Motor neuron (in vitro differentiated cells): ENCODE measurements at regions not wholly inside any gene's neighbourhood (a gene's known extent, or its start where the extent isn't known, plus 50 kb on each side); places are given as distances from the start of the nearest gene placed in this dataset.
"Not testable (repeated sequence)": the region's sequence is repeated elsewhere in the genome, so short reads cannot be mapped to it uniquely, and the experiment has no call there.

Experiments used
- ATAC-seq, 8 experiments: fragments of 200-7000 bp; cut with Tn5 transposase; replicated peaks in 6 of 8; 2 replicates each; pipeline ENCODE4 v1.8.0; 2021; ENCODE audit warnings: mild to moderate bottlenecking in 8 of 8, moderate library complexity in 8 of 8
- H3K27ac ChIP-seq, 2 donors: fragments of 250-450 bp; sonication (Bioruptor Pico); 2 replicates each; pipeline ENCODE4 v1.9.0; 2021; ENCODE audit warnings: antibody characterized with exemption in 2 of 2, mild to moderate bottlenecking in 2 of 2, moderate library complexity in 1 of 2
- H3K4me1 ChIP-seq, 2 donors: fragments of 250-450 bp; sonication (Bioruptor Pico); replicated peaks in 1 of 2; 2 replicates each; pipeline ENCODE4 v1.6.1; 2021; ENCODE audit warnings: antibody characterized with exemption in 2 of 2, mild to moderate bottlenecking in 2 of 2, moderate library complexity in 1 of 2
- H3K4me3 ChIP-seq, 5 donors: fragments of 250-450 bp; sonication (Bioruptor Pico); 2 replicates each; pipeline ENCODE4 v1.9.0; 2021; ENCODE audit warnings: antibody characterized with exemption in 5 of 5, mild to moderate bottlenecking in 5 of 5, moderate library complexity in 4 of 5
- WGBS, 10 experiments: fragments of 450-650 bp; shearing (Covaris generic); methylation state at CpG; one replicate each; pipeline ENCODE4 v1.0.0; 2022; 5-methylcytosine and 5-hydroxymethylcytosine counted together
- in situ Hi-C, 9 experiments: fragments of 400-800 bp; cut with MboI; loops; one replicate each; pipeline ENCODE4 v1.15.0; 2021; ENCODE audit warnings: low sequenced_read_pairs in 9 of 9, low pct_unique_long_range_greater_than_20kb in 2 of 9; ENCODE audit not compliant: unreplicated experiment in 9 of 9

DNA sequence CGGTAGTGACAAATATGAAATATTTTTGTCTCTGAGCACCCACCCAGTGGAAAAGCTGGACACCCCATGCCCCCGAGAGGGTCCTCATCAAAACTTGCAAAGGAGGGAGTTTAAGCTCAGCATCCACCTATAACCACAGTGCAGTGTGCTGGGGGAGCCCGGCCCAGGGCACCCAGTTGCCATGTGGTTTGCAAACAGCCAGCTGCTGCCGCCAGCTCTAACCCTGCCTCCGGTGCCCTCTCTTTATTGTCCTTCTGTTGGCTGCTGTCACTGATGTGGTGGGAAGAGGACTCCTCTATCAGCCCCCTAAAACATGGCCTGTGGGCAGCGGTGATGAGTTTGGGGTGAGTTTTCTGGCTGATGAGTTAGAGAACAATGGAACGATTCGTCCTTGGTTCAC lies 160.9 kb upstream of the MVB12B start:
- Histone ChIP-seq H3K27ac (no peak overlapping the region), H3K4me1 (peaks cover 0 to 5% of the 10 kb centered on the region in 2 donors), H3K4me3 (no peak overlapping the region)
- WGBS, 10 experiments: 48 to 100% (median 85%) methylated on average over 1 to 7 of the region's 8 CpGs; no CpG with 5 or more reads in 2 of the 10 experiments
- no peak for ATAC-seq
- in situ Hi-C loops: no loop called here

DNA sequence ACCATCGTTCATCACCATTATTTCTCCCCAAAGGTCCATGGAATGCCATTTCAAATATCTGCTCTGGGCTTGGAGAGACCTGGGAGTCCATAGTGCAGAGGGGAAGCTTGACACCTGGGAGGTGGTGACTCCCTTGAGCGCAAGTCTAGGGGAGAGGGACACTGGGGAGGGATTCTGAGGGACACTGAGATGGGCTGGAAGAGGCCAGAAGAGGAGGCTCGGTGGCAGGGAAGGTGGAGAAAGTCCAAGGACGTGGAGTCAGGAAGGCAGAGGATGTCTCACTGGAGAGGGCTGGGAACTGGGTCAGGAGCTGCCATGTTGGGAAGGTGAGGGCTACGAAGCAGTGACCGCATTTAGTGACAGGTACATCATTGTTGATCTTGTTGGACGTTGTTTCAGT lies 160.3 kb upstream of the MVB12B start:
- no peak for ATAC-seq
- WGBS, 10 experiments: 18 to 100% (median 57%) methylated on average over 1 to 7 of the region's 7 CpGs; no CpG with 5 or more reads in 1 of the 10 experiments
- in situ Hi-C loops: no loop called here
- no peak overlapping the region for H3K27ac ChIP-seq
- H3K4me3 ChIP-seq: no peak overlapping the region
- peaks cover 0 to 5% of the 10 kb centered on the region in 2 donors for H3K4me1 ChIP-seq

DNA sequence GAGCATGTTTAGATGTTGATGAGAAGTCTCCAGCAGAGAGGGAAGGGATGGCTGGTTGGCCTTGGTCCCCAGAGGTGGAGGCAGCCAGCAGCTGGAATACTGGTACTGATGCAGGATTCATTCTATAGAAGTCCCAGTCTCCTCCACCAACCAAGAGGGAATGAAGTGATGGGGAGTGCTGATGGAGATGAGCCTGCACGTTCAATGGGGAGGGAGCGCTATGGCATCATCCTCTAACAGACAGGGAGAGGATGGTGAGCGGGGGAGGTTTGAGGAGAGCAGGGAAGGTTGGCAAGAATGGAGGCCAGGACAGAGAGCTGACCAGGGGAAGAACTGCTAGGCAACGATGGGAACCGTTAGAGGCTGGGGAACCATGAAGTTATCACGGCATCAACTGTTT lies 159.8 kb upstream of the MVB12B start:
- in situ Hi-C loops: no loop called here
- ATAC-seq: no peak
- Histone ChIP-seq H3K27ac (no peak overlapping the region), H3K4me3 (no peak overlapping the region), H3K4me1 (peaks cover 0 to 5% of the 10 kb centered on the region in 2 donors)
- WGBS, 10 experiments: 38 to 100% (median 81%) methylated on average over 1 to 5 of the region's 6 CpGs; no CpG with 5 or more reads in 1 of the 10 experiments

DNA sequence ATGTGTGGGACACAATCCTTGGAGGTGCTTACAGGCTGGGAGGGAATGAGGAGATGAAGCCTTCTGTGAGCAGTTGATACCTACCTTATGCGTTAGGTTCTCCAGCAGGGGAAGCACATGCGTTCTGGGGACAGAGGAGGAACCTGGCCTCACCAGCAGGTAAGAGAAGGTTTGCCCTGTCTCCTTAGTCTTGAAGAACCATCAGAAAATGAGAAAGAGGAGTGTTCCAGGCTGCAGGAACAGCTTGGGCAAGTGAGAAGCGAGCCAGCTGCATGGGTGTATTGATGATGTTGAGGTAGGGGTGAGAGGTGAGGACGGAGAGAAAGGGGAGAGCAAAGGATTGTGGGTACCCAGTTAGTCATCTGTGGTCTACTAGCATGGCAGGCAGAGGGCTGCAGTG lies 156.9 kb upstream of the MVB12B start:
- no peak overlapping the region for H3K4me3 ChIP-seq
- in situ Hi-C loops: no loop called here
- no peak for ATAC-seq
- H3K4me1 ChIP-seq: peaks cover 0 to 5% of the 10 kb centered on the region in 2 donors
- WGBS, 10 experiments: 35 to 100% (median 67%) methylated on average over 1 to 3 of the region's 4 CpGs; no CpG with 5 or more reads in 5 of the 10 experiments
- no peak overlapping the region for H3K27ac ChIP-seq

DNA sequence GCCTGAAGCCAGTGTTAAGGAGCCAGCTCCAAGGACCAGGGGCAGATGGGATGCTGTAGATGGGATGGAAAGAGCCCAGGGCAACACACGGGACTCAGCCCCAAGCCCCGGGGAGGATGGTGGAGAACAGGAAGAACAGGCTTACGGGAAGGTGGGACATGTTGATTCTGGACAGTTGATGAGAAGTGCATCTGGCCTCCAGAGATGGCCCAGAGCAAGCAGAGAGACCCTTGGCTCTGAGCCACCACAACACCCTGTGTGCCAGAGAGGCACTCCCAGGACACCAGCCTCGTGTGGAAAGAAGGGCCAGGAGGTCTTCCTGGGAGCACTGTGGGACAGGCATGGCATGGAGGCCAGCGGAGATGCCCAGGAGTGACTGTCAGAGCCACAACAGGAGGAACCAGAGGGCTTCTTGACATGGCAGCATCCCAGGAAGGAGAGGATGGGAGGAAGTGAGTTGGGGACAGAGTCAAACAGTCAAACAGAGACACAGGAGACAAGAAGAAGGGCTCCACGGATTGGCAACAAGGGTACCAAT lies 156.3 kb upstream of the MVB12B start:
- no peak for ATAC-seq

DNA sequence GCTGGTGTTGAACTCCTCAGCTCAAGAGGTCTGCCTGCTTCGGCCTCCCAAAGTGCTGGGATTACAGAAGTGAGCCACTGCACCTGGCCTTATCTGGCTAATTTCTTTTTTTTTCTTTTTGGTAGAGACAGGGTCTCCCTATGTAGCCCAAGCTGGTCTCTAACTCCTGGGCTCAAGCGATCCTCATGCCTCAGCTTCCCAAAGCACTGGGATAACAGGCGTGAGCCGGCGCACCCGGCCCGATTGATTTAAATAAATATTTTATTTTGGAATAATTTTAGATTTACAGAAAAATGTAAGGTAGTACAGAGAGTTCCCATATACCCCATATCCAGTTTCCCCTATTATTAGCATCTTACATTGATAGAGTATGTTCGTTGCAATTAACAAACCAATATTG lies 155.0 kb upstream of the MVB12B start:
- Histone ChIP-seq H3K27ac (no peak overlapping the region), H3K4me1 (peaks cover 0 to 5% of the 10 kb centered on the region in 2 donors), H3K4me3 (no peak overlapping the region)
- WGBS, 10 experiments: 64 to 100% (median 83%) methylated on average over 1 to 8 of the region's 8 CpGs
- ATAC-seq: no peak
- in situ Hi-C loops: no loop called here

More for the DNA sequence above, 156.3 kb upstream of the MVB12B start:
- in situ Hi-C loops: no loop called here
- no peak overlapping the region for H3K4me3 ChIP-seq
- H3K27ac ChIP-seq: no peak overlapping the region
- 5 to 75% (median 53%) methylated on average over 2 to 6 of the region's 6 CpGs; no CpG with 5 or more reads in 5 of the 10 experiments for WGBS, 10 experiments
- H3K4me1 ChIP-seq: peaks cover 0 to 5% of the 10 kb centered on the region in 2 donors

DNA sequence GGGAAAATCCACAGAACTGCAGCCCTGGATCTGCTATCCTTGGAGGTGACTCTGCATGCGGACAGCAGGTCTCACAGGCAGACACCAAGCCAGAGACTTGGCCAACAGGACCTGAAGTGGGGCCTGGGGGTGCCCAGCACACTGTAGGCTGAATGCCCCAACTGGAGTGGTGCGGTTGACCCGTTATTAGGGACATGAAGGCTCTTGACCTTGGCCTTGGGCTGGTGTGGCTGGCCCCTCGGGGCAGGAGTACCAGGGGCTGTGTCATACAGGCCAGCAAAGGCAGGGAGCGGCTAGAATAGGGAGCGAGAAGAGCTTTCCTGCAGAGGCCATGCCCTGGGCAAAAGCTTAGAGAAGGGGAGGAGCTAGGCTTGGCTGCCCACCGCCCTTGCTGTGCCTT lies 153.2 kb upstream of the MVB12B start:
- in situ Hi-C loops: no loop called here
- no peaks in the 10 kb centered on the region for H3K4me1 ChIP-seq
- H3K27ac ChIP-seq: no peak overlapping the region
- no peak for ATAC-seq
- no peak overlapping the region for H3K4me3 ChIP-seq
- WGBS, 10 experiments: 0 to 87% (median 53%) methylated on average over 1 to 6 of the region's 7 CpGs; no CpG with 5 or more reads in 4 of the 10 experiments

DNA sequence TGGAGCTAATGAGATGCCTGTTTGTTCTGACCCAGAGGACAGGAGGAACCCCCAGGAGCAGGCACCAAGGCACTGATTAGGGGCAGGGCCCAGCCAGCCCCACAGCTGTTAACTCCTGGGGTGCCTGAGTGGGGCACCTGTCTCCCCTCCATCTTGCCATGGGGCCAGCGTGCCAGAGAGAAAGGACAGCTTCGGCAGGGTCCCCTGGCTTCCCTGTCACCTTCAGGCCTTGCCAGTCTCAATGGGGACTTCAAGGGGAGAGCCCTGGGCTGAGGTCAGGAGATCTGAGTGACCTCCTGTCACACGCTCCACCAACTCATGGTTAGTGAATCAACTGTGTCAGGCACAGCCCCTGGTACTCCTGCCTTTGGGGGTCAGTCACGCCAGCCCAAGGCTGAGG lies 152.7 kb upstream of the MVB12B start:
- Histone ChIP-seq H3K27ac (no peak overlapping the region), H3K4me1 (no peaks in the 10 kb centered on the region), H3K4me3 (no peak overlapping the region)
- WGBS, 10 experiments: 52 to 71% methylated on average over 1 to 3 of the region's 4 CpGs; no CpG with 5 or more reads in 8 of the 10 experiments
- in situ Hi-C loops: no loop called here
- ATAC-seq: no peak

DNA sequence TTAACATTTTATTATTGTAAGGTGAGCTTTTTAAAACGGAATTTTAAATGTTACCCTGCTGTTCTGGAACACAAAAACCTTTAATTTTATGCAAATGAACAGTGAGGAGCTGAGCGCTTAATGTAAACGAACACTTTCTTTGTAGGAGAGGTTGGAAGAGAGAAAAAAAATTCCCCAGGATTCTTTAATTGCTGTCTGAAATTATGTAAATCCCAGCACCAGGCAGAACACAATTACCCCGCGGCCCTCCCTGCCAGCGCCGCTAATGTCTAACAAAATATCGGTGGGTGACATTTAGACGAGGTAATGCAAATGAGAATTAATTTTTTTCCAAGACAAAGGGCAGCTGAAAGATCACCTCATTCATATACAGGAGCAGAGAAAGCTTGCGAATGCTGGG lies 143.4 kb upstream of the MVB12B start:
- no peak for ATAC-seq
- no peak overlapping the region for H3K4me3 ChIP-seq
- in situ Hi-C loops: no loop called here
- 0 to 77% (median 50%) methylated on average over 2 to 10 of the region's 10 CpGs for WGBS, 10 experiments
- no peaks in the 10 kb centered on the region for H3K4me1 ChIP-seq
- no peak overlapping the region for H3K27ac ChIP-seq

DNA sequence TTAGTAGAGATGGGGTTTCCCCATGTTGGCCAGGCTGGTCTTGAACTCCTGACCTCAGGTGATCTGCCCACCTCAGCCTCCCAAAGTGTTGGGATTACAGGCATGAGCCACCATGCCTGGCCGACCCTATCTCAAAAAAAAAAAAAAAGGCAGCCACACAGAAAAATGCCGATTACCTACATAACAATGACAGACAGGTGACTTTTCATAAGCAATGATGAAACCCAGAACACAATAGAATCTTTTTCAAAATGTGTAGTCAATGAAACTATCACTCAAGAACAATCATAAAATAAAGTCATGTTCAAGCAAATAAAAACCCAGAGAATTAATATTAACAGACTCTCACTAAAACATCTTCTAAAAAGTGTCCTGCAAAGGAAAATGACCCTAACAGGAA lies 135.6 kb upstream of the MVB12B start:
- in situ Hi-C loops, H3K27ac ChIP-seq, H3K4me3 ChIP-seq, H3K4me1 ChIP-seq, ATAC-seq: not testable (repeated sequence)
- WGBS, 10 experiments: 32 to 100% (median 88%) methylated on average over 1 to 2 of the region's 2 CpGs; no CpG with 5 or more reads in 5 of the 10 experiments

DNA sequence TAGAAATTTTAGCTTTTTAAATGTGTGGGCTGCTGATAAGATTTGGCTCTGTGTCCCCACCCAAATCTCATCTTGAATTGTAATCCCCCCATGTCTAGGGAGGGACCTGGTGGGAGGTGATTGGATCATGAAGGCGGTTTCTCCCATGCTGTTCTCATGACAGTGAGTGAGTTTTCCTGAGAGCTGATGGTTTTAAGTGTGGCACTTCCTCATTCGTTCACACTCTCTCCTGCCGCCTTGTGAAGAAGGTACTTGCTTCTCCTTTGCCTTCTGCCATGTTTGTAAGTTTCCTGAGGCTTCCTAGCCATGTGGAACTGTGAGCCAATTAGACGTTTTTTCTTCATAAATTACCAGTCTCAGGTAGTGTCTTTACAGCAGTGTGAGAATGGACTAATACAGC lies 127.8 kb upstream of the MVB12B start:
- Histone ChIP-seq H3K4me3 (no peak overlapping the region), H3K27ac (no peak overlapping the region), H3K4me1 (no peaks in the 10 kb centered on the region)
- ATAC-seq: no peak
- in situ Hi-C loops: no loop called here
- WGBS, 10 experiments: 38 to 86% (median 64%) methylated on average over 1 to 4 of the region's 4 CpGs

DNA sequence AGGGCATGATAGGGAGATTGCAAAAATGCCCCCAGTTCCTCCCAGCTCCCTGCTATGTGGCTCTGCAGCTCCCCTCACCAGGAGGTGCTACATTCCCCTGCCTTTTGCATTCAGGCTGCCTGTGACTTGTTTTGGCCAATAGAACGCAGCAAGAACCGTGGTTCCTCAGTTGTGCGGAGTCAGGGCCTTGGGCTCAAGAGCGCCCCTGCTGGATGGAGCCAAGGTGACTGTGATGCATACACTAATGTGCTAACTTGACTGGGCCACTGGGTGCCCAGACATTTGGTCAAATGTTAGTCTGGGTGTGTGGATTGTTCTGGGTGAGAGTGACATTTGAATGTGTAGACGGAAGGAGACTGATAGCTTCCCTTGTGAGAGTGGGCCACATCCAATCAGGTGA lies 123.3 kb upstream of the MVB12B start:
- WGBS, 10 experiments: 86 to 100% (median 100%) methylated on average over 1 to 5 of the region's 5 CpGs; no CpG with 5 or more reads in 3 of the 10 experiments
- no peak overlapping the region for H3K27ac ChIP-seq
- ATAC-seq: no peak
- in situ Hi-C loops: no loop called here
- H3K4me1 ChIP-seq: peaks cover 8 to 15% of the 10 kb centered on the region in 2 donors
- no peak overlapping the region for H3K4me3 ChIP-seq

DNA sequence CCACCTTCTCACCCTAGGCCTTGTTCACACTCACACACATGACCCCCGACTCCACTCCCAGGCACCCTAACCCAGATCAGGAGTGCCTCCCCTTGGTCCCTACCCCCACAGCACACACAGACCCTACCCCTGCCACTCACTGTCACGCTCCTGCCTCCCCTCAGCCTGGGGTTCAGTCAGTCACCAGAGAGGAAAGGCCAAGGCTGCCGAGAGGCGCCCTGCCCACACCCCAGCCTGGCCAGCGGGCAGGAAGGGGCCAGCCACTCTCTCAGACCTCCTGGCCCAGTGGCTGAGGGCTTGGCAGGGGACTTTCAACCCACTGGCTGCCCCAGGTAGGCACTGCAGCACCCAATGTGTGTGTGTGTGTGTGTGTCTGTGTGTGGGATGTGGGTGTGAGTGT lies 122.4 kb upstream of the MVB12B start:
- H3K4me1 ChIP-seq: peaks cover 8 to 15% of the 10 kb centered on the region in 2 donors
- in situ Hi-C loops: no loop called here
- no peak for ATAC-seq
- no peak overlapping the region for H3K27ac ChIP-seq
- H3K4me3 ChIP-seq: no peak overlapping the region
- 100% methylated on average over 2 of the region's 5 CpGs; no CpG with 5 or more reads in 9 of the 10 experiments for WGBS, 10 experiments

DNA sequence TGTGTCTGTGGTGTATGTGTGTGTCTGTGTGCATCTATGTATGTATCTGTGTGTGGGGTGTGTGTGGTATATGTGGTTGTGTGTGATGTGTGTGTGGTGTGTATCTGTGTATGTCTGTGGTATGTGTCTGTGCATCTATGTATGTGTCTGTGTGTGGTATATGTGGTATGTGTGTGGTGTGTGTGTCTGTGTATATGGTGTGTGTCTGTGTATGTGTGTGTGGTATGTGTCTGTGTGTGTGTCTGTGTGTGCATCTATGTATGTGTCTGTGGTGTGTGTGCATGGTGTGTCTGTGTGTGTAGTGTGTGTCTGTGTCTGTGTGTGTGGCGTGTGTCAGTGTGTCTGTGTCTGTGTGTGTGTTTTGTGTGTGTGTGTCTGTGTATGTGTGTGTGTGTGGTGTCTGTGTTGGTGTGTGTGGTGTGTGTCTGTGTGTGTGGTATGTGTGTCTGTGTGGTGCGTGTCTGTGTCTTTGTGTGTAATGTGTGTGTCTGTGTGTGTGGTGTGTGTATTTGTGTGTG lies 121.9 kb upstream of the MVB12B start:
- WGBS, 10 experiments: 17 to 100% (median 80%) methylated on average over 1 of the region's 2 CpGs; no CpG with 5 or more reads in 3 of the 10 experiments
- Histone ChIP-seq H3K4me3 (no peak overlapping the region), H3K27ac (no peak overlapping the region), H3K4me1 (peaks cover 8 to 15% of the 10 kb centered on the region in 2 donors)
- ATAC-seq: no peak
- in situ Hi-C loops: no loop called here
